Retinal pigment epithelial cell (primary cell): ENCODE measurements at regions not wholly inside any gene's neighbourhood (a gene's known extent, or its start where the extent isn't known, plus 50 kb on each side); places are given as distances from the start of the nearest gene placed in this dataset.
"Not testable (repeated sequence)": the region's sequence is repeated elsewhere in the genome, so short reads cannot be mapped to it uniquely, and the experiment has no call there.

Experiments used
- DNase-seq: peaks from one replicate; pipeline ENCODE4 v3.0.0-alpha.2; 2010; ENCODE audit warnings: low read depth
- H3K4me3 ChIP-seq: 2 replicates; pipeline ENCODE4 v1.5.1; 2011; ENCODE audit warnings: mild to moderate bottlenecking, low read length, control low read depth, moderate library complexity
- CTCF ChIP-seq: conservative IDR thresholded peaks from 2 replicates; pipeline ENCODE4 v1.5.1; 2011; ENCODE audit warnings: low read depth, low read length, control low read depth, inconsistent platforms

GRCh38 chr1:166638137-166638536 is 201.1 kb upstream of the POGK start:
- TF ChIP-seq CTCF = no peak
- DNase-seq = no peak
- H3K4me3 ChIP-seq = no peak overlapping the region

GRCh38 chr1:166657228-166657627 is 182.0 kb upstream of the POGK start:
- not testable (repeated sequence) for DNase-seq, H3K4me3 ChIP-seq

- H3K4me3 ChIP-seq, DNase-seq: not testable (repeated sequence)
Observed at GRCh38 chr1:166666790-166667189, 172.5 kb upstream of the POGK start.

GRCh38 chr1:166667600-166667999 is 171.7 kb upstream of the POGK start:
- H3K4me3 ChIP-seq = not testable (repeated sequence)

GRCh38 chr1:166671627-166672026 is 167.6 kb upstream of the POGK start:
- H3K4me3 ChIP-seq = no peak overlapping the region
- no peak for TF ChIP-seq CTCF
- DNase-seq = no peak

More at GRCh38 chr1:166667600-166667999, 171.7 kb upstream of the POGK start:
- not testable (repeated sequence) for DNase-seq

GRCh38 chr1:166673722-166674121 is 165.6 kb upstream of the POGK start:
- TF ChIP-seq CTCF = no peak
- no peak overlapping the region for H3K4me3 ChIP-seq
- no peak for DNase-seq

GRCh38 chr1:166675213-166675612 is 164.1 kb upstream of the POGK start:
- no peak for DNase-seq
- no peak for TF ChIP-seq CTCF

GRCh38 chr1:166676981-166677380 is 162.3 kb upstream of the POGK start:
- no peak overlapping the region for H3K4me3 ChIP-seq
- no peak for DNase-seq
- peak; percentile 24 for TF ChIP-seq CTCF

More at GRCh38 chr1:166675213-166675612, 164.1 kb upstream of the POGK start:
- H3K4me3 ChIP-seq = no peak overlapping the region

- TF ChIP-seq CTCF = no peak
- DNase-seq = no peak
- H3K4me3 ChIP-seq = no peak overlapping the region
Observed at GRCh38 chr1:166679369-166679768, 159.9 kb upstream of the POGK start.
